Islet precursor cell (in vitro differentiated cells): ENCODE measurements at regions not wholly inside any gene's neighbourhood (a gene's known extent, or its start where the extent isn't known, plus 50 kb on each side); places are given as distances from the start of the nearest gene placed in this dataset.
"Not testable (repeated sequence)": the region's sequence is repeated elsewhere in the genome, so short reads cannot be mapped to it uniquely, and the experiment has no call there.

ENCODE experiments used
- DNase-seq: peaks from one replicate; pipeline ENCODE4 v3.0.0-alpha.2; 2018

DNA sequence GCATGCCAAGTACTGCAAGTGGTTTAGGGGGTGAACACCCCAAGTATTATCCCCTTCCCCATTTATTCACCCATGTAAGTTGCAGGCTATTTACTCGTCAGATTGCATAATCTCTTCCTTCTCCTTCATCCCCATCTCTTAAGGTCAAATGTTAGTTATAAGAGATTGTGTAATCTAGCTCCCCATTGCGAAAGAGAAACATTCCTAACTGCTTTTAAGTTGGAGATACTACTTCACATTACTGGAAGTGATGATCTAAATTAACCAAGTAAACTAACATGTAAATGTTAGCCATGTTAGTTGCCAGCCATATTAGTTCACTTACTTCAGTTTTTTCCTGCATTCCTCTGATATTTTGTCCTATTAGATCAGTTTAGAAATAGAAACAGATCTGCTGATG lies 262.3 kb downstream of the TAF11L14 start:
- DNase-seq = no peak

DNA sequence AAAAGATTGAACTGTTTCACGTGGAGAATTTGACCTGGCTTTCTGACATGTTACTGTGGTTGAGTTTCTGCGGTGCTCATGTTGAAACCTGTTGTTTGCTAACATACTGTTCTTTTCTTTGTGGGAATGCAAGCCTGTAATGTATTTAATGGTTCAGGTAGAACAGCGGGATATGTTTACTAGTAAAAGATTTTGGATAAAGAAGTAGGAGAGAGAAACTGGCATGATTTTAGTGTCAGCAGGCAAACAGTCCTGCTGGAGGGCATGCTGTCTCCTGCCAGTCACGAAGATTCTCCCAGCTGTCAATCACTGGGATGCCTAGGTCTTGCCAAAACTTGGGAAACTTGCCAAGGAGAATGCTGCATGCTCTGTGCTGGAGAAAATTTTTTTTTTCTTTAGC lies 263.5 kb downstream of the TAF11L14 start:
- DNase-seq = no peak

DNA sequence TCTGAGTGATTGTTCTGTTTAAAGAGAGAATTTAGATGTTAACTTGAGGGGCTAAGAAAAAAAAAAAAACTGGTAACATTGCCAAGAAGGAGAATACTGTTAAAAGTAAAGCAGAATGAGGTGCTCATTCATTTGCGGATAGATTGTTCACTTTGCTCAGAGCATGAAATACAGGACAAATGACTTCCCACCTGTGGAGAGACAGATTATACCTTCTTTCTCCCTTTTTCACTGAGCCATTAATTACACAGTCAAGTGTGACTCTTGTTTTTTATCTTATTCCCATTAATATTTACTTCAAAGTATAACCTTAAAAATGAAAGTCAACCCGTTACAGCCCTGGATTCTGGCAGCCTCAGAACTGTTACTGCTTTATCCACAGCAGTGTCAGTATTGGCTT lies 264.5 kb downstream of the TAF11L14 start:
- DNase-seq = no peak

DNA sequence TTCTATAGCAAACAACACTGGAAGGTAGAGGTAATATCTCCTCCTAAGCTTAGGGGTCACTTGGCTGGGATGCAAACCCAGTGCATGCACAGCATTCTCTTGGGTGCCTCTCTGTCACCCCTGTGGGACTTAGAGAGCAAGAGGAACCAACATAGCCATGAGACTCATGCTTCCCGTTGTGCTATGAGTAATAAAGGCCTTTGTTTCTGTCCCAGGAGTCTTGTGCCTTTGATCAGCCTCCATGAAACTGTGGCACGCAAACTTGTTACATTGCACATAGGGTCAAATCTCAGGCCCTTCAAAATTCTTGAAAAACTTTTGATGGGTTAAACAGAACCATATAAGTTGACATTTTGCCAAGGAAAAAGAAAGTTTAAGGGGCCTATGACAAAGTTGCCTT lies 272.8 kb downstream of the TAF11L14 start:
- no peak for DNase-seq

DNA sequence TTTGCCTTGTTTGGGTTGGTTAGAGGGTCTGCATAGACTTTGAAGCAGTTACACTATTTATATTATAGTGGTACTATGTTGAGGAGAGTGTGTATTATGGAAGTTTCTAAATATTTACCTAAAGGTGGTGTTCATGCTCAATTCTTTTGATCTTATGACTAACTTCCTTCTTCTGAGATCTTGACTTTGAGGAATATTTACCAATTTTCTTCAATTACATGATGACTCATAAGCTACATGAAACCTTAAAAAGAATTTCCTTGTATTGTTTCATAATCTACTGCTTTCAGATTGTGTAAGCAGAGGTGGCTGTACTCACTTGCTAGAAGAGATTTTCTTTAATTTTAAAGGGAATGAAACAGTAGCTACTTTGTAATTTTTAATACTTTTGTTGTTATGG lies 276.1 kb downstream of the TAF11L14 start:
- no peak for DNase-seq

DNA sequence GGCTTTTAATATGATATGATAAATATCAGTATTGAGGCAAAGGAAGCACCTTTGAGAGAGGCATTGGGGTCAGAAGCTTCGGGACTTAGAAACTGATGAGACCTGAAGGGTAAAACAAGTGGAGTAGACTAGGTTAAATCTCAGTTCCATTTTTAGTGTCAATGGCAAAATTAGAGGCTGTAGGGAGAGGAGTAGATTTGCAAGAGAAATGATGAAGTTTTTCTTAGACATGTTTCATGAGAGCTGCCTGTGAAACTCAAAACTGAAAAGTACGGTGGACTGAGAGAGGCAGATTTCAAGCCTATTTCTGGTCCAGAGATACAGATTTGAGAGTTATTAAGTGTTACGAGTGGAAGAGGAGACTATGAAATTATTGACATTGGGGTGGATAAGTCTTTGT lies 278.5 kb downstream of the TAF11L14 start:
- DNase-seq = no peak

DNA sequence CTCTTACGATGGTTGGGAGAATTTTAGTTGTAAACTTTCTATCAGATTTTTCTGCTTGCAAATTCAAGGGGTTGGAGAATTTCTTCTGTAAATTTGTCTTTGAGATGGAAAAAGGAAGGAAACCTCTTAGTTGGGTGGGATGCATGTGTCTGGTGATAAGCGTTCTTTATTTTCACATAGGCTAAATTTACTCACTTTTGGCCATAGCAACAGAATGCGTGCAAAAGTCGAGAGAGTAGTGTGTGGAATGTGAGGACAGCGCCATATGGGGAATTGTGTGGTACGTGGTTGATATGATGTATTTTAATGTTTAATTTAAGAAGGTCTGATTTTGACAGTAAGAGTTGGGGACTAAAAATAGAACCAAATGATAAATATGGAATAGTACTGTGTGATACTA lies 282.2 kb downstream of the TAF11L14 start:
- no peak for DNase-seq

DNA sequence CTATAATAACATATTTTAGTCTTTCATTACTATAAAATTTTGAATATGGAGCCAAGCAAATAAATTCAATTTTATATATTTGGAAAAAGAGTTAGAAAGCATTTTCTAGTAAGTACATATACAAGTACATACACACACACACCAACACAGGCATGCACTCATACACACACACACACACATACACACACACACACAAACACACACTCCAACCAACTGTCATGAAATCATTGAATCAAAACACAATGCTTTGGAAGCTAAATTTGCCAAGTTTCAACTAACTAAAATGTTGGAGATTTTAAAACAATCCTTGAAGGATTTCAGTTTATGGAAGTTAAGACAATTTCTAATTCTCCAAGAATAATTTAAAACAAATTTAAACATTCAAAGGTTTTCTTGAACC lies 283.2 kb downstream of the TAF11L14 start:
- DNase-seq = no peak

DNA sequence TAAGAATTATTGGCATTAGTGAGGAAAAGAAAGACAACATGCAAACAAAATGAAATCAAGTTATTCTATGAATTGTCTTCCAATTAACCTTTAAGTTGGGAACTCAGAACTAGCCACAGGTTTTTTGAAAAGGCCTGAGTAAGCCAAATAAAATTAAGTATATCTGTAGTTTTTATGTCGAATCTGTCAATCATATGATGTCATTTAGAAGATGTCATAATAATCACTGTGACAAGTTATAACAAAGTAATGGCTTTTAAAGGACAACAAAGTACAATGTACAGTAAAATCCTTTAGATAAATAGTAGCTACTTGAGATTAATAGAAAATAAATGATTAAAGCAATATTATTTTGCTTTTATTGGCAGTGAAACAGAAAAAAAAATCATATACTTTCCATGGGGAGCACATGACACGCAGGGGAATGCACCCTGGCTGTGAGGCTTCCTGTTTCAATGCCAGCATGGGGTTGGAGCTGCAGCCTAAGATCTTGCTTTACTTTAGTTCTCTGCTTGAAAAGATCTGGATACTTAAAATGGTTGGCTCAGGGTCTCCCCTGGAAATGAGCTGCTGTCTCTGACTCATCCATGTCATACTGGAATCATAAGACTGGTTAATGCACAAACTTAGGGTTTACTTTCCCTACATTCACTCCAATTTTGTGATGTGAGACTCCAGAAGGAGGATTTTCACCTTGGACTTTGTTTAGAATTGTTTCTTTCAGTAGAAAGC lies 284.3 kb downstream of the TAF11L14 start:
- DNase-seq = no peak

DNA sequence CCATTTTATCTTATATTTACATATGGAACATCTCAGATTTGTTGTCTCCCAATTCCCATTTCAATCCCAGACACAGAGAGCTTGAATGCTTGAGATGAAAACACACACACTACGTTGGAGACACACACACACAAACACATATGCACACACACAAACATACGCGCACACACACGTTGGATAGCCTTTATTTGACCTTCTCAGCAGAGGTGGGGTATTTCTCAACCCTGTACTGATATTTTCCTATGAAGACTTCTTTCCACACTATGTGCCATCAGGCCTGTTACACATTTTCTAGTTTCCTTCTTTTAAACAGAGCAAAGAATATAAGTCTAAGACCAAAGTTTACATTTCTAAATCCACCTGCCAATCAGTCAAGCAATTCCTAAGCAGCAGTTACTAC lies 291.0 kb downstream of the TAF11L14 start:
- no peak for DNase-seq

DNA sequence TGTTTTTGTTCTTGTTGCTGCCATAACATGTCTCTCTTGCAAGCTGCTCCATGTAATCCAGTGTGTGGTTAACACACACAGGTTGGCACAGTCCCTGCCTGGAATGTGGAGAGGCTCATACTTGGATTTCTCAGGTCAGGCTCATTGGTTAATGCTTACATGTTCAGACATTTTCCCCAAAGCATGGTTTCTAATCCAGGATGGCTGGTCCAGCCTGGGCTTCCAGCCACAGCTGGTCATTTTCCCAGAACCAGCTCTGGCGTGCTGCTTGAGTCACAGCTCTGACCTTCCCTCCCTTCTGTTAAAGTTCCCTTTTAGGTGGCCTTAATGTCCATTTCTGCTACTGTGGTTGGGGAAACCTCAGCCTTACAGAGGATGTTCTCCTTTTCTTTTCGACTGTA lies 294.3 kb downstream of the TAF11L14 start:
- DNase-seq = no peak

DNA sequence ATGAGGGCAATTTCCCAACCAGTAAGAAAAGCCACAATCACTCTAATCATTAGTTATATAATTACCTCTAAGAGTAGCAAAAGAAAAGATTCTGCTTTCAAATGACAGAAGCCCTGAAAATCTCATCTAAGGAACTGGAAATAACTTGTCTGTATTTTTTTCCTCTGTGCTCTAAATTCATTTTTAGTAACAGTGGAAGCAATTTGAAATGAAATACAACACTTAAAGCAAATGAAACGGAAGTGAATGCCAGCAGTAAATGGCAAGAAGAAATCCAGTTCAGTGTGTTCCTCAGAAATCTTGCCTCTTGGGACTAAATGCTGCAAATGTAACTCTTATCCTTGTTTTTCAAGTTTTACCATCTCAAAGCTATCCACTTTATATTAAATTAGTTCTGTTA lies 294.9 kb downstream of the TAF11L14 start:
- no peak for DNase-seq

DNA sequence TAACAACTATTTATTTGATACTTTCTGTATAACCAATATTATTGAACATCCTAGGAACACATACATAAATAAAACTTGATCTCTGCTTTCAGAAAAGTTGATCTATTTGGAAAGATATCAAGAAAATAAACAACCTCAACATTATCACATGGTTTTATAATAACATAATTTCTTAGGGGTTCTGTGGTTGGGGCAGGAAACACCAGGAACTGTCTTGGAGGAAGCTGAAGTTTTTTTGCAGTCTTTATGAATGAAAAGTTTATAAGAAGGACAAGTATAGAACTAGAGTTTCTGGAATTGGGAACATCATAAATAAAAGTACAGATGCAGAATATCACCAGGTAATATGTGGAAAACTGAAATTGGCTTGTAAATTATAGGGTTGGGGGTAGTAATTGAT lies 296.1 kb downstream of the TAF11L14 start:
- no peak for DNase-seq

DNA sequence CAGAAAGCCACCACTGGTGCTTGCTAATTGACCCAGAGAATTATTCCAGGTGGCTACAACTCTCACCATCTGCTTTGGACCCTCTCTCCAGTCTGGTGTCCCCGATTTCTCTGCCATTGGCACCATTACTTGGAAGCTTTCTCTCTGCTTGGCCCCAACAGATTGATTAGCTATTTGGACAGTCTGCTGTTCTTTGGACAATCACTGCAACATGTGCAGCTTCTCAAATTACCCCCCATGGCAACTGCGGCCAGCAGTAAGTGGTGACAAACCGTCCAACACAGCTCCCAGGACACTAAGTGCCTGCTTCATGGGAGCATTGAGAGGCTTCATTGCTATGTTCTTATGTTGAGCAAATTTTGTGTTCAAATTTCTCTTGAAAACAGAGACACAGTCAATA lies 309.8 kb downstream of the TAF11L14 start:
- DNase-seq = no peak

DNA sequence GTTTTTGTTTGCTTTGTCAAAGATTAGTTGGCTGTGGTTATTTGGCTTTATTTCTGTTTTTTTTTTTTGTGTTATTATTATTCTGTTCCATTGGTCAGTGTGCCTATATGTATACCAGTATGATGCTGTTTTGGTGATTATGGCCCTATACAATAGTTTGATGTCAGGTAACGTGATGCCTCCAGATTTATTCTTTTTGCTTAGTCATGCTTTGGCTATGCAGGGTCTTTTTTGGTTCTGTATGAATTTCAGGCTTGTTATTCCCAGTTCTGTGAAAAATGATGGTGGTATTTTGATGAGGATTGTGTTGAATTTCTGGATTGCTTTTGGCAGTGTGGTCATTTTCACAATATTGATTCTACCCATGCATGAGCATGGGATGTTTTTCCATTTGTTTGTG lies 312.8 kb downstream of the TAF11L14 start:
- DNase-seq = no peak

DNA sequence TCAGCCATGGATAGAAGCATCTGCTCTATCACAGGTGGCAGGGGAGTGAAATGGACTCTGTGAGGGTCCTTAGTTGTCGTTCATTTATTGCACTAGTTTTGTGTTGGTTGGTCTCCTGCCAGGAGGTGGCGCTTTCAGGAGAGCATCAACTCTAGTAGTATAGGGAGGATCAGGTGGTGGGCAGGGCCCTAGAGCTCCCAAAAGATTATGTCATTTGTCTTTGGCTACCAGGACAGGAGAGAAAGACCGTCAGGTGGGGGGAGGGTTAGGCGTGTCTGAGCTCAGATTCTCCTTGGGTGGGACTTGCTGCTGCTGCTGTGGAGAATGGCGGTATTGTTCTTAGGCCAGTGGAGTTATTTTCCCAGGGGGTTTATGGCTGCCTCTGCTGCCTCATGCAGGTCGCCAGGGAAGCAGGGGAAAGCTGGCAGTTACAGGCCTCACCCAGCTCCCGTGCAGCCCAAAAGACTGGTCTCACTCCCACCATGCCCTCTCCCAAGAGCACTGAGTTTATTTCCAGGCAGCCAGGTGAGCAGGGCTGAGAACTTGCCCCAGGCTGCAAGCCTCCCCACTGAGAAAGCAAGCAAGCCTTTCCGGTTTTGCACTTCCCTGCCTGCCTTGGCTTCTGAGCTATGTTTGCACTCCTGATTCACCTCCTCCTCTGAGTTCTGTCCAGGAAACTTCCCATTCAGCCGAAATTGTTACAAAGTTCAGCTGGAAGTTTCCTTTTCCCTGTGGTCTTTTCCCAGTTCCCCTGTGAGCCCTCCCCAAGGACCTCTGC lies 317.3 kb downstream of the TAF11L14 start:
- peak; percentile 89 for DNase-seq

DNA sequence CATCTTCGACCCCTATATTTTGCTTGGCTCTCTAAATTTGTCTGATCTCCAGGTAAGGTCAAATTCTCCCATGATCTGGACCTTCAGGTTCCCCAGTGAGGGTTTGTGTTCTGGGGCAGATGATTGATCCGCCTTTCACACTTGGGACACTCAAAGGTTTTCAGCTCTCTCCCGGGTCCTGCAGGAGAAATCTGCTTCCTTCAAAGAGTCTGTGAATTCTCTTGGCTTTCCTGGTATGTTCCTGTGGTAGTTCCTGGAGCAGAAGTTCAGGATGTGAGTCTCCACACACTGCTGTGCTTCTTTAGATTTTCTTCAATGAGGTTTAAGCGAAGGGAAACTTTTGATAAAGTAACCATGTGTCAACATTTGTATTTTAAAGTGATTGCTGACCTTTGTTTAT lies 318.0 kb downstream of the TAF11L14 start:
- DNase-seq = no peak

DNA sequence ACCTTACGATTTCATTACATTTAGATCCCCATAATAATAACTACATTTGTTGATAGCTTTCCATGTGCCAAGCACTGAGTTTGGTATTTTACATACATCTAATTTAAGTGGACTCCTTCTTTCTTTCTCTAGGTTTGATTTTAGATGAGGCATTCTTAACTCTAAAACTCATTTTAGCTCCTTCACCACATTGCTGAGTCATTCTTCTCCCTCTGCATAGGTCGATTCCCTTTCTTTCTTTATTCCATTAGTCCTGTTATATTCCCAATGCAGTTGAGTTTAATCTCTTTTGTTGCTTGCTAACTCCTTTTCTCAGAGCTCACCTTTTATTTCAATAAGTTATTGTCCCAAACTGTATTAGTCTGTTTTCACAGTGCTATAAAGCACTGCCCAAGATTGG lies 329.8 kb downstream of the TAF11L14 start:
- DNase-seq = no peak

DNA sequence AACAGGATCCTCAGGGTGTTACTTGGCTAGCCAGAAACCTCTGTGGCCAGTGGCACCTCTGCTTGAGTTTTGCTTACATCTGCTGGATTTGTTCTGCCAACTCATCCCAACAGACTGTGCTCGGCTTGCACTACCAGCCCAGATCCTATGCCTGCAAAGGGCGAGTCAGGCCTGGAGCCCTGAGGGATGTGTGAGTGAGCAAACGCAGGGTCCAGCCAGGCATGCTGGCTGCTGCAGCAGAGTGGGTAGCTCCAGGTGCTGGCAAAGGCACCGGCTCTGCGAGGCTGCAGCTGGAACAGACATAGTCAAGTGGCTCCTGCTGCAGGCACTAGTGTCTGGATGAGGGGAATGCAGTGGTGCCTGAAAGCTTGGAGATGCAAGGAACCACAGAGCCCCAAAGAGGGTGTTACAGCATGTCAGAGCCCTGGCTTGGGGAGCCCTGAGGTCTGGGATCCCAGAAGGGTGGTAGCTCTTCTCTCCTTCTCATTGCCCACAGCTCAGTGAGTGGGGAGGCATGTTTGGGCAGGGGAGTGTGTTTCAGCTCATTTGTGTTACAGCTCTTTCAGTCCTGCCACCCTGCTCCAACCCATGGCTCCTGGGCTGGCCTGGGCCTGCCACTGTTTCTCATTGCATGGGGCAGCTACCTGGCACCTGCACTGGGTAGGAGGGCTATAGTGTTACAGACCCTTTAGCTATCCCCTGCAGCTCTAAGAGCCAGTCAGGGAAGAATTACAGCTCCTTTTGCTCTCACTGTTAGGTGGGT lies 332.6 kb downstream of the TAF11L14 start:
- DNase-seq = peak; percentile 62

DNA sequence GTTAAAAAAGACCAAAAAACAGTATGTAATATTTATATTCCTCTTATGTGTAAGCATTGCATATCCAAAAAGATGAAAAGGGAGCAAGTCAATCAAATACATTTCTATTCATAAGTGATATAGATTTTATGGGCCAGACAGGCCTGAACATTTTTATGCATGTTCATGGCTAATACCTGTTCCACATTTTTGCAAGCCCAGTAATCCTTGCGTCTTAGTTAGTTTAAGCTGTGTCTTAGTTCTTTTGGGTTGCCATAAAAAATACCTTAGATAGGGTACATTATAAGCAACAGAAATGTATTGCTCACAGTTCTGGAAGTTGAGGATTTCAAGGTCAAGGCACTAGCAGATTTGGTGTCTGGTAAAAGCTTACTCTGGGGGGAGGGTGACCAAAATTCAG lies 342.1 kb downstream of the TAF11L14 start:
- no peak for DNase-seq

DNA sequence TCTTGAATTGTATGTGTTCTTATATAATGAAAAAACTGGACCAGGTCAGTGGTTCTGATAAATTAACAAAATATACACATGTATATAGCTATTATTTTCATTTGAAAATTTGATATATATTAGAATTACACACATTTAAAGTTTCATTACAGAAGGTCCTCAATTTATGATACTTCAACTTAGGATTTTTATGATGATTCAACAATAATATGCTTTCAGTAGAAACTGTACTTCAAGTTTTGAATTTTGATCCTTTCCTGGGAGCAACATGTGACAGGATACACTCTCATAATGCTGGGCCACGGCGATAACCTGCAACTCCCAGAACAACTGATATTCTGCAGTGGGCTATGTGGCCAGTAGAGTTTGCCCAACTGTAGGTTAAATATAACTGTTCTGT lies 344.7 kb downstream of the TAF11L14 start:
- DNase-seq = no peak

DNA sequence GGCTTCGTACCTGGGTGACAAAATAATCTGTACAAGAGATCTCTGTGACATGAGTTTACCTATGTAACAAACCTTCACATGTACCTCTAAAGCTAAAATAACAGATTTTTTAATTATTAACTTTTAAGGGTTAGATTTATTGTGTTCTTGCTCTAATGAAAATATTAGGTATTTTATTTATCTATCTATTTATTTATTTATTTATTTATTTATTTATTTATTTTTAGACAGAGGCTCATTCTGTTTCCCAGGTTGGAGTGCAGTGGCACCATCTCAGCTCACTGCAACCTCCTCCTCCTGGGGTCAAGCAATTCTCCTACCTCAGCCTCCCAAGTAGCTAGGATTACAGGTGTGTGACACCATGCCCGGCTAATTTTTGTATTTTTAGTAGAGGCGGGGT lies 348.4 kb downstream of the TAF11L14 start:
- not testable (repeated sequence) for DNase-seq

DNA sequence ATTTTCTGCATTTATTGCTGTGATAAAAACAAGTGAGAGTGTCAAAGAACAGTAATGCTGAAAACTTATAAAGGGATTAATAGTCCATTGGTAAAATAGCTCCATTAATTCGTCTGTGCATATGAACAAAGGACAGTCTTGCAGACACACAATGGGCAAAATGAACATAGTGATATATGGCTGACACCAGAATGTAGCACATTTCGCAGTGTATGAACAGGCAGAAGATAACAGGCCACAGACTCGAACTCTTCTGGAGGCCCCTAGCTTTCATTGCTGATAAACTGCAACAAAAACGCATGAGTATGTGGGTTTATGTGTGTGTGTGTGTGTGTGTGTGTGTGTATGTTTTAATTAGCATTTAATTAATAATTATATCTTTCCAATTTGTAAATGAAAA lies 354.8 kb downstream of the TAF11L14 start:
- DNase-seq = no peak
